ENCODE measurements at regions not wholly inside any gene's neighbourhood (a gene's known extent, or its start where the extent isn't known, plus 50 kb on each side); places are given as distances from the start of the nearest gene placed in this dataset.

- no peaks in the 10 kb centered on the region for H3K9me3 ChIP-seq (ENCODE audit: low read depth)
- no peak overlapping the region for H3K4me2 ChIP-seq
- H3K4me3 ChIP-seq: no peak overlapping the region
- no peaks in the 10 kb centered on the region for H3F3A ChIP-seq (ENCODE audit: low read depth)
- H3K27ac Mint-ChIP-seq: no peak overlapping the region
- H3K27me3 ChIP-seq: no peaks in the 10 kb centered on the region
- no peaks in the 10 kb centered on the region for H3K9me3 Mint-ChIP-seq
- H3K79me2 ChIP-seq (ENCODE audit: low read depth): no peaks in the 10 kb centered on the region
- no peak overlapping the region for H3K4me3 Mint-ChIP-seq
- no peaks in the 10 kb centered on the region for H4K20me1 ChIP-seq (ENCODE audit: low read depth)
- DNase-seq (ENCODE audit: low spot score): no peak
- H3K4me1 Mint-ChIP-seq: no peaks in the 10 kb centered on the region
- no peak overlapping the region for H3K9ac ChIP-seq
- TF ChIP-seq EZH2phosphoT487 (IDR thresholded peaks at IDR 0.05) (no peak), EZH2 (IDR thresholded peaks at IDR 0.05) (no peak), CTCF (IDR thresholded peaks at IDR 0.05) (no peak)
- H3K27me3 Mint-ChIP-seq (ENCODE audit: insufficient read depth, low read depth): peaks cover 2% of the 10 kb centered on the region
- no peaks in the 10 kb centered on the region for H3K36me3 Mint-ChIP-seq
- H3K4me1 ChIP-seq: no peaks in the 10 kb centered on the region
- H3K36me3 ChIP-seq: no peaks in the 10 kb centered on the region
- peak overlapping the region; percentile 66 for H2AFZ ChIP-seq (replicated peaks)
- H3K27ac ChIP-seq: no peak overlapping the region
These were observed 946.7 kb downstream of the ZPLD1 start for GRCh38 chr3:103381296-103382079.

GRCh38 chr3:103385961-103386656, 951.3 kb downstream of the ZPLD1 start:
- Mint-ChIP-seq H3K27ac (no peak overlapping the region), H3K9me3 (no peaks in the 10 kb centered on the region), H3K27me3 (ENCODE audit: insufficient read depth, low read depth) (peaks cover 2% of the 10 kb centered on the region), H3K4me1 (no peaks in the 10 kb centered on the region), H3K36me3 (no peaks in the 10 kb centered on the region), H3K4me3 (no peak overlapping the region)
- Histone ChIP-seq H3F3A (ENCODE audit: low read depth) (no peaks in the 10 kb centered on the region), H3K27me3 (no peaks in the 10 kb centered on the region), H3K79me2 (ENCODE audit: low read depth) (no peaks in the 10 kb centered on the region), H3K36me3 (no peaks in the 10 kb centered on the region), H3K4me3 (no peak overlapping the region), H3K4me1 (no peaks in the 10 kb centered on the region), H3K9me3 (ENCODE audit: low read depth) (no peaks in the 10 kb centered on the region), H3K27ac (no peak overlapping the region), H3K9ac (no peak overlapping the region), H3K4me2 (no peak overlapping the region), H2AFZ (replicated peaks) (no peak overlapping the region), H4K20me1 (ENCODE audit: low read depth) (no peaks in the 10 kb centered on the region)
- no peak for DNase-seq (ENCODE audit: low spot score)
- TF ChIP-seq CTCF (IDR thresholded peaks at IDR 0.05) (no peak), EZH2phosphoT487 (IDR thresholded peaks at IDR 0.05) (no peak), EZH2 (IDR thresholded peaks at IDR 0.05) (no peak)

- peak overlapping the region; percentile 12 for H3K27ac Mint-ChIP-seq
- H3K27ac ChIP-seq: no peak overlapping the region
These were observed 953.4 kb downstream of the ZPLD1 start for GRCh38 chr3:103388214-103388613.

More at GRCh38 chr3:103388214-103388613, 953.4 kb downstream of the ZPLD1 start:
- Histone ChIP-seq H3K4me2 (no peak overlapping the region), H2AFZ (replicated peaks) (no peak overlapping the region), H3K4me3 (no peak overlapping the region), H4K20me1 (ENCODE audit: low read depth) (no peaks in the 10 kb centered on the region), H3K9ac (no peak overlapping the region), H3K4me1 (no peaks in the 10 kb centered on the region), H3K9me3 (ENCODE audit: low read depth) (no peaks in the 10 kb centered on the region), H3F3A (ENCODE audit: low read depth) (no peaks in the 10 kb centered on the region), H3K79me2 (ENCODE audit: low read depth) (no peaks in the 10 kb centered on the region), H3K27me3 (no peaks in the 10 kb centered on the region), H3K36me3 (no peaks in the 10 kb centered on the region)
- no peak for DNase-seq (ENCODE audit: low spot score)
- H3K4me3 Mint-ChIP-seq: no peak overlapping the region
- no peaks in the 10 kb centered on the region for H3K4me1 Mint-ChIP-seq
- TF ChIP-seq CTCF (IDR thresholded peaks at IDR 0.05) (no peak), EZH2phosphoT487 (IDR thresholded peaks at IDR 0.05) (no peak), EZH2 (IDR thresholded peaks at IDR 0.05) (no peak)
- no peaks in the 10 kb centered on the region for H3K9me3 Mint-ChIP-seq
- peaks cover 2% of the 10 kb centered on the region for H3K27me3 Mint-ChIP-seq (ENCODE audit: insufficient read depth, low read depth)
- no peaks in the 10 kb centered on the region for H3K36me3 Mint-ChIP-seq

All from neural progenitor cell (in vitro differentiated cells).